GM12878 (cell line): ENCODE measurements at regions not wholly inside any gene's neighbourhood (a gene's known extent, or its start where the extent isn't known, plus 50 kb on each side); places are given as distances from the start of the nearest gene placed in this dataset.

Experiments
- ATAC-seq: fragments of 200-7000 bp; cut with Tn5 transposase; 3 replicates; pipeline ENCODE4 v1.9.1; 2020; ENCODE audit warnings: mild to moderate bottlenecking, moderate library complexity
- BruUV-seq: library from RNA; stranded (reverse); fragments of 400-500 nt; replicated peaks from 2 replicates; lab custom pipeline; 2021; lab: Mats Ljungman, UMichigan
- CTCF ChIA-PET: fragments of 300-600 bp; sonication (Branson Sonifier 250); formaldehyde crosslinking; extraction: SDS; loops from one replicate; lab custom pipeline; 2021; ENCODE audit warnings: inconsistent platforms; lab: Yijun Ruan, JAX
- POLR2A ChIA-PET: fragments of 350-600 bp; formaldehyde crosslinking; extraction: SDS; loops from one replicate; lab custom pipeline; 2021; ENCODE audit warnings: inconsistent platforms; lab: Charles Lee
- RAD21 ChIA-PET: fragments of 300-600 bp; sonication (Branson Sonifier 250); formaldehyde crosslinking; loops from one replicate; lab custom pipeline; 2023; ENCODE audit warnings: antibody characterized with exemption; ENCODE audit not compliant: unreplicated experiment; lab: Charles Lee
- SMC1A ChIA-PET: fragments of 300-600 bp; sonication (Branson Sonifier 250); formaldehyde crosslinking; loops from one replicate; lab custom pipeline; 2023; ENCODE audit not compliant: unreplicated experiment, uncharacterized antibody; lab: Charles Lee
- DNase-seq: peaks from one replicate; pipeline ENCODE4 v3.0.0-alpha.2; 2011; ENCODE audit warnings: low read depth, low spot score
- FAIRE-seq: peaks from 3 replicates; lab custom pipeline; 2011; peaks lifted over from hg19 to GRCh38; lab: Jason Lieb, UNC
- H2AFZ ChIP-seq: 2 replicates; pipeline ENCODE4 v1.6.0; 2011; ENCODE audit warnings: low read depth, low read length, control low read depth; ENCODE audit not compliant: control insufficient read depth
- H3K27ac ChIP-seq: 2 replicates; pipeline ENCODE4 v1.5.1; 2011; ENCODE audit warnings: control low read depth; ENCODE audit not compliant: control insufficient read depth, insufficient read depth
- H3K27me3 ChIP-seq, 2 experiments: replicated peaks in 1 of 2; 2 replicates each; pipeline versions ENCODE4 v1.6.0 to v1.6.1; 2011; ENCODE audit warnings: low read length in 1 of 2; ENCODE audit not compliant: control insufficient read depth in 2 of 2, insufficient read depth in 2 of 2
- H3K36me3 ChIP-seq, 2 experiments: 2 replicates each; pipeline ENCODE4 v1.5.1; 2011; ENCODE audit warnings: low read length in 1 of 2; ENCODE audit not compliant: control insufficient read depth in 2 of 2, insufficient read depth in 2 of 2
- H3K4me1 ChIP-seq: 2 replicates; pipeline ENCODE4 v1.6.1; 2011; ENCODE audit warnings: mild to moderate bottlenecking, low read length, moderate library complexity, mixed read lengths; ENCODE audit not compliant: control insufficient read depth, insufficient read depth
- H3K4me2 ChIP-seq: 2 replicates; pipeline ENCODE4 v1.6.0; 2011; ENCODE audit warnings: control low read depth; ENCODE audit not compliant: control insufficient read depth, insufficient read depth
- H3K4me3 ChIP-seq: fragments of 200-600 bp; sonication (generic); 2 replicates; pipeline ENCODE4 v1.5.1; 2016
- H3K79me2 ChIP-seq: 2 replicates; pipeline ENCODE4 v1.6.0; 2011; ENCODE audit warnings: low read length; ENCODE audit not compliant: control insufficient read depth, insufficient read depth
- H3K9ac ChIP-seq: 2 replicates; pipeline ENCODE4 v1.8.0; 2011; ENCODE audit warnings: low read length, control low read depth, mixed read lengths; ENCODE audit not compliant: control insufficient read depth, insufficient read depth
- H3K9me3 ChIP-seq: replicated peaks from 3 replicates; pipeline ENCODE4 v1.5.1; 2011; ENCODE audit warnings: mild to moderate bottlenecking, low read length; ENCODE audit not compliant: control insufficient read depth, insufficient read depth
- H4K20me1 ChIP-seq: 2 replicates; pipeline ENCODE4 v1.6.0; 2011; ENCODE audit not compliant: control insufficient read depth, insufficient read depth
- CEBPB ChIP-seq, 2 experiments: fragments of 150-350 bp in 1 of 2; IDR thresholded peaks; 2 replicates each; pipeline ENCODE4 v1.6.1; 2012 to 2014; ENCODE audit warnings: low read depth in 2 of 2, low read length in 2 of 2, borderline replicate concordance in 1 of 2, inconsistent platforms in 1 of 2
- CREB1 ChIP-seq: IDR thresholded peaks from 2 replicates; pipeline ENCODE4 v1.6.1; 2012; ENCODE audit warnings: low read depth, mild to moderate bottlenecking, inconsistent platforms
- GATAD2B ChIP-seq: fragments of 450-650 bp; conservative IDR thresholded peaks from 2 replicates; pipeline ENCODE4 v1.6.1; 2017; ENCODE audit warnings: low read depth, mild to moderate bottlenecking, moderate library complexity
- KAT2A ChIP-seq: conservative IDR thresholded peaks from 2 replicates; pipeline ENCODE4 v1.6.1; 2011; ENCODE audit warnings: low read depth, low read length; ENCODE audit not compliant: control insufficient read depth
- MTA3 ChIP-seq: IDR thresholded peaks from 2 replicates; pipeline ENCODE4 v1.6.1; 2012; ENCODE audit warnings: low read length, inconsistent platforms, borderline replicate concordance
- SIN3A ChIP-seq: IDR thresholded peaks from 2 replicates; pipeline ENCODE4 v1.6.1; 2012; ENCODE audit warnings: low read depth, low read length, improper control_type of control experiment
- SIX5 ChIP-seq: IDR thresholded peaks from 2 replicates; pipeline ENCODE4 v1.6.1; 2011; ENCODE audit warnings: mild to moderate bottlenecking, low read depth, low read length, moderate library complexity; ENCODE audit not compliant: severe bottlenecking
- SMC3 ChIP-seq: IDR thresholded peaks from 2 replicates; pipeline ENCODE4 v1.6.1; 2011; ENCODE audit warnings: low read length, improper control_type of control experiment, borderline replicate concordance
- TAF1 ChIP-seq: IDR thresholded peaks from 2 replicates; pipeline ENCODE4 v1.6.1; 2011; ENCODE audit warnings: mild to moderate bottlenecking, low read depth, low read length, borderline replicate concordance
- TCF3 ChIP-seq: IDR thresholded peaks from 2 replicates; pipeline ENCODE4 v1.6.1; 2012; ENCODE audit warnings: low read depth, mild to moderate bottlenecking, low read length, borderline replicate concordance; ENCODE audit not compliant: insufficient read depth
- ZBED1 ChIP-seq: IDR thresholded peaks from 2 replicates; pipeline ENCODE4 v1.6.1; 2016; ENCODE audit warnings: borderline replicate concordance
- ZNF207 ChIP-seq: fragments of 450-650 bp; IDR thresholded peaks from 2 replicates; pipeline ENCODE4 v1.6.1; 2014; ENCODE audit warnings: antibody characterized with exemption, mild to moderate bottlenecking, borderline replicate concordance
- WGBS: methylation state at CpG from one replicate; pipeline ENCODE4 v1.1.6; 2016; ENCODE audit warnings: low lambda C conversion rate; ENCODE audit not compliant: insufficient replicate concordance, insufficient coverage; ENCODE audit errors: missing lambda C conversion rate; 5-methylcytosine and 5-hydroxymethylcytosine counted together
- in situ Hi-C: fragments of 300-500 bp; cut with MboI; formaldehyde crosslinking; loops from 9 replicates; pipeline ENCODE4 v1.14.3; 2018; ENCODE audit warnings: mixed read lengths
- intact Hi-C: fragments of 100-400 bp; cut with micrococcal nuclease; formaldehyde crosslinking; loops from one replicate; pipeline ENCODE4 v1.14.2; 2022; ENCODE audit not compliant: unreplicated experiment

DNA sequence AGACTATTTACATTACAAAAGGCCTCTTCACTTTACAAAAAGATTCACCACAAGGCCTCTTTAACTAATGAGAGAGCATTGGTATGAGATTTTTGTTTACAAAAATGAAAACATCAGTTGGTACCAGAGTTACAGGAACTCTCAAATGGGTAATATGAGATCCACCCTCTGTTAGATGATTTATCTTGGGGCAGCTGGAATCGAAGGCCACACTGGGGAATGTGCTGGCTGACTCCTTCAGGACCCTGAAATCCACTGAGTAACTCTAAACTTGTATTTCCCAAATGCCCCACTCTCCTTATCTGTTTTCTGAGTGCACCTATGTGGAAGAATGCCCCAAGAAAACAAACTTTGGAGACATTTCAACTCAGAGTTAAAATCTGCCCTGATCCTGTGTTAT lies 232.9 kb upstream of the F9 start (continued):
- TF ChIP-seq GATAD2B = no peak

DNA sequence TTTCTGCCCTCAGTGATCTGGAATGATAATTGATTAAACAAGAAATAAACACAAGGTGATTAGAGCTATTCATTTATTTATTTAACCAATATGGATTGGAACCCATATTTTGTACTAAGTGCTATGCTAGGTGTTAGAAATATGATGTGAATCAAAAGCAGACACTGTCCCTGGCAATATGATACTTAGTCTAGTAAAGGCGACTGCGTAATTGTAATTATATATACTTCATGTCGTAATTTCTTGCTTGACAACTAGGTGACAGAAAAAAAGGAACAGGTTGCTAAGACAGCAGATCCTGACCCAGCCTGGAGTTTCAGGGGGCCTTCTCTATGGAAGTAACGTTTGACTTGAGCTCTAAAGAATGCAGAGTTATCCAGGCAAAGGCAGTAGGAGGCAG lies 236.5 kb upstream of the F9 start:
- no peak overlapping the region for H3K4me2 ChIP-seq
- DNase-seq = no peak
- ChIA-PET RAD21 (interaction anchor here (0.5 kb wide), 1 partner anchor 591 kb away, joined by 6 read pairs; no protein-coding TSS in a partner anchor), POLR2A (no interaction called here), CTCF (no interaction called here), SMC1A (no interaction called here)
- intact Hi-C loops (no loop called here), in situ Hi-C loops (no loop called here)
- no peak overlapping the region for H3K9ac ChIP-seq
- 26% methylated on average over 4 of the region's 4 CpGs for WGBS
- H3K9me3 ChIP-seq = no peaks in the 10 kb centered on the region
- no peak for TF ChIP-seq MTA3
- TF ChIP-seq ZNF207 = no peak
- TF ChIP-seq CEBPB (IDR thresholded peaks at IDR 0.05; ENCODE audit: borderline replicate concordance in 1 of 2, low read depth in 2 of 2, low read length in 2 of 2) = no peak
- no peak for TF ChIP-seq TCF3
- no peak for TF ChIP-seq ZBED1
- no peak for TF ChIP-seq SMC3
- no peak for TF ChIP-seq TAF1
- no peak for TF ChIP-seq CREB1
- no peak for TF ChIP-seq SIX5
- no peak for TF ChIP-seq SIN3A
- TF ChIP-seq KAT2A = no peak
- H2AFZ ChIP-seq = no peak overlapping the region
- no peak for FAIRE-seq
- H4K20me1 ChIP-seq = no peaks in the 10 kb centered on the region
- no peaks in the 10 kb centered on the region for H3K27me3 ChIP-seq
- H3K79me2 ChIP-seq = no peaks in the 10 kb centered on the region
- H3K4me1 ChIP-seq = no peaks in the 10 kb centered on the region
- ATAC-seq = no peak
- H3K4me3 ChIP-seq = no peak overlapping the region
- no peak overlapping the region for H3K27ac ChIP-seq
- no peaks in the 10 kb centered on the region for H3K36me3 ChIP-seq
- BruUV-seq = no TSS peak
